B cell (primary cell): ENCODE measurements at regions not wholly inside any gene's neighbourhood (a gene's known extent, or its start where the extent isn't known, plus 50 kb on each side); places are given as distances from the start of the nearest gene placed in this dataset.
"Not testable (repeated sequence)": the region's sequence is repeated elsewhere in the genome, so short reads cannot be mapped to it uniquely, and the experiment has no call there.

Experiments used
- ATAC-seq: fragments of 200-7000 bp; cut with Tn5 transposase; one replicate; pipeline ENCODE4 v1.10.0; 2021; ENCODE audit warnings: low read depth, mild to moderate bottlenecking, moderate number of reproducible peaks, moderate library complexity
- CTCF ChIA-PET: fragments of 350-600 bp; sonication (Branson Sonifier 250); formaldehyde crosslinking; loops from one replicate; lab custom pipeline; 2021; ENCODE audit warnings: antibody characterized with exemption, inconsistent platforms; lab: Charles Lee
- POLR2A ChIA-PET: fragments of 350-600 bp; sonication (Branson Sonifier 250); formaldehyde crosslinking; loops from one replicate; lab custom pipeline; 2021; ENCODE audit warnings: antibody characterized with exemption; lab: Charles Lee
- DNase-seq: peaks from one replicate; pipeline ENCODE4 v3.0.0; 2013
- H2AFZ ChIP-seq: 2 replicates; pipeline ENCODE4 v1.6.1; 2012; ENCODE audit warnings: mild to moderate bottlenecking, low read depth, low read length; ENCODE audit not compliant: insufficient read depth, poor library complexity, severe bottlenecking
- H3K27ac ChIP-seq, 2 donors: 1 replicate in 1 of 2; 2 replicates in 1 of 2; pipeline ENCODE4 v1.5.1; 2012 to 2013; ENCODE audit warnings: low read length in 2 of 2, mild to moderate bottlenecking in 2 of 2, moderate library complexity in 1 of 2
- H3K27me3 ChIP-seq, 4 experiments: fragments of 200-600 bp in 1 of 4; sonication (generic) in 1 of 4; replicated peaks in 1 of 4; 1 replicate in 2 of 4; 2 replicates in 2 of 4; pipeline versions ENCODE4 v1.6.1 to v1.7.0; 2013 to 2016; ENCODE audit warnings: low read length in 3 of 4, mild to moderate bottlenecking in 2 of 4, mixed read lengths in 1 of 4, moderate library complexity in 1 of 4; ENCODE audit not compliant: insufficient read depth in 4 of 4, control insufficient read depth in 3 of 4; ENCODE audit errors: control extremely low read depth in 1 of 4
- H3K36me3 ChIP-seq, 2 experiments: replicated peaks in 1 of 2; 1 replicate in 1 of 2; 2 replicates in 1 of 2; pipeline versions ENCODE4 v1.6.1 to v1.7.1; 2013; ENCODE audit warnings: low read length in 1 of 2; ENCODE audit not compliant: insufficient read depth in 2 of 2, control insufficient read depth in 1 of 2; ENCODE audit errors: control extremely low read depth in 1 of 2, extremely low read depth in 1 of 2
- H3K4me1 ChIP-seq, 2 donors: fragments of 200-600 bp in 1 of 2; sonication (generic) in 1 of 2; 1 replicate in 1 of 2; 2 replicates in 1 of 2; pipeline versions ENCODE4 v1.5.1 to v1.6.1; 2013 to 2017; ENCODE audit warnings: low read length in 2 of 2; ENCODE audit not compliant: control insufficient read depth in 2 of 2, insufficient read depth in 2 of 2
- H3K4me2 ChIP-seq: replicated peaks from 2 replicates; pipeline ENCODE3; 2012; ENCODE audit warnings: mild to moderate bottlenecking, low read depth, low read length; ENCODE audit not compliant: poor library complexity, severe bottlenecking
- H3K4me3 ChIP-seq, 5 experiments: fragments of 200-600 bp in 1 of 5; sonication (generic) in 1 of 5; 1 replicate in 3 of 5; 2 replicates in 2 of 5; pipeline versions ENCODE4 v1.5.1 to v1.7.0; 2011 to 2016; ENCODE audit warnings: low read length in 4 of 5, mild to moderate bottlenecking in 4 of 5, low read depth in 2 of 5, control low read depth in 1 of 5, moderate library complexity in 1 of 5; ENCODE audit not compliant: insufficient read depth in 1 of 5; ENCODE audit errors: control extremely low read depth in 1 of 5, extremely low read depth in 1 of 5
- H3K79me2 ChIP-seq: fragments of 200-600 bp; sonication (generic); one replicate; pipeline ENCODE4 v1.6.0; 2016; ENCODE audit warnings: low read length; ENCODE audit not compliant: control insufficient read depth, insufficient read depth
- H3K9ac ChIP-seq: fragments of 200-600 bp; sonication (generic); 2 replicates; pipeline ENCODE4 v1.6.1; 2017; ENCODE audit warnings: mild to moderate bottlenecking, low read length, moderate library complexity
- H3K9me3 ChIP-seq, 3 donors: one replicate each; pipeline versions ENCODE4 v1.6.1 to v1.7.1; 2013; ENCODE audit warnings: low read length in 2 of 3; ENCODE audit not compliant: control insufficient read depth in 2 of 3, insufficient read depth in 1 of 3; ENCODE audit errors: control extremely low read depth in 1 of 3
- H4K20me1 ChIP-seq: 2 replicates; pipeline ENCODE4 v1.6.0; 2012; ENCODE audit warnings: mild to moderate bottlenecking, low read length; ENCODE audit not compliant: insufficient read depth, control insufficient read depth, poor library complexity, severe bottlenecking
- H3K27ac Mint-ChIP-seq: one replicate; pipeline ENCODE4 v1.8.0; 2021; ENCODE audit warnings: mixed read lengths
- H3K27me3 Mint-ChIP-seq: one replicate; pipeline ENCODE4 v1.8.0; 2021; ENCODE audit warnings: mixed read lengths
- H3K4me1 Mint-ChIP-seq: one replicate; pipeline ENCODE4 v1.8.0; 2021; ENCODE audit warnings: mixed read lengths
- H3K4me3 Mint-ChIP-seq: one replicate; pipeline ENCODE4 v1.8.0; 2021; ENCODE audit warnings: mixed read lengths
- H3K9me3 Mint-ChIP-seq: one replicate; pipeline ENCODE4 v1.8.0; 2022; ENCODE audit warnings: mixed read lengths; ENCODE audit not compliant: insufficient read depth
- CTCF ChIP-seq: fragments of 200-600 bp; IDR thresholded peaks from one replicate; pipeline ENCODE4 v1.8.0; 2022; ENCODE audit warnings: antibody characterized with exemption, mild to moderate bottlenecking
- EZH2 ChIP-seq: IDR thresholded peaks from 2 replicates; pipeline ENCODE4 v1.6.1; 2012; ENCODE audit warnings: borderline replicate concordance, low read depth, mild to moderate bottlenecking, moderate library complexity, low read length; ENCODE audit not compliant: insufficient read depth, poor library complexity, severe bottlenecking
- WGBS: methylation state at CpG from one replicate; pipeline ENCODE4 v1.1.5; 2013; ENCODE audit warnings: missing lambda C conversion rate; ENCODE audit not compliant: insufficient coverage; 5-methylcytosine and 5-hydroxymethylcytosine counted together
- intact Hi-C: fragments of 100-400 bp; cut with micrococcal nuclease; formaldehyde crosslinking; loops from one replicate; pipeline ENCODE4 v1.10.0; 2022

GRCh38 chr6:17214106-17214505 lies 67.1 kb upstream of the RBM24 start:
- Mint-ChIP-seq H3K4me1 (no peaks in the 10 kb centered on the region), H3K9me3 (peaks cover 7% of the 10 kb centered on the region), H3K27me3 (peaks cover 4% of the 10 kb centered on the region), H3K27ac (no peak overlapping the region), H3K4me3 (no peak overlapping the region)
- Histone ChIP-seq H3K4me1 (no peaks in the 10 kb centered on the region), H3K9me3 (peaks cover 0 to 3% (median 0%) of the 10 kb centered on the region in 3 donors), H3K4me2 (no peak overlapping the region), H3K4me3 (no peak overlapping the region), H2AFZ (no peak overlapping the region), H3K36me3 (no peaks in the 10 kb centered on the region), H3K9ac (no peak overlapping the region), H4K20me1 (no peaks in the 10 kb centered on the region), H3K79me2 (no peaks in the 10 kb centered on the region), H3K27ac (no peak overlapping the region), H3K27me3 (no peaks in the 10 kb centered on the region)
- CTCF ChIA-PET, result no interaction called here
- 87% methylated on average over 6 of the region's 9 CpGs for WGBS
- DNase-seq (no peak), ATAC-seq (no peak)
- TF ChIP-seq CTCF, result no peak
- no peak for TF ChIP-seq EZH2
- intact Hi-C loops, result no loop called here
- POLR2A ChIA-PET, result no interaction called here

GRCh38 chr6:17216972-17217371 lies 64.2 kb upstream of the RBM24 start:
- H3K4me1 ChIP-seq, H3K79me2 ChIP-seq, H3K9me3 Mint-ChIP-seq, H3K36me3 ChIP-seq, H3K4me1 Mint-ChIP-seq, H3K27me3 ChIP-seq, DNase-seq, H3K4me3 Mint-ChIP-seq, H3K4me3 ChIP-seq, ATAC-seq, H3K27ac ChIP-seq, POLR2A ChIA-PET, H2AFZ ChIP-seq, intact Hi-C loops, H3K9me3 ChIP-seq, H4K20me1 ChIP-seq, H3K27ac Mint-ChIP-seq, H3K27me3 Mint-ChIP-seq, H3K9ac ChIP-seq, CTCF ChIA-PET, H3K4me2 ChIP-seq: not testable (repeated sequence)
- 89% methylated on average over 3 of the region's 10 CpGs for WGBS
